GM19239 (cell line): ENCODE measurements at regions not wholly inside any gene's neighbourhood (a gene's known extent, or its start where the extent isn't known, plus 50 kb on each side); places are given as distances from the start of the nearest gene placed in this dataset.

Source experiments
- DNase-seq: peaks from one replicate; pipeline ENCODE4 v3.0.0; 2011; ENCODE audit warnings: low spot score; ENCODE audit not compliant: insufficient read length
- FAIRE-seq: peaks from 2 replicates; lab custom pipeline; 2011; peaks lifted over from hg19 to GRCh38; lab: Jason Lieb, UNC

DNA sequence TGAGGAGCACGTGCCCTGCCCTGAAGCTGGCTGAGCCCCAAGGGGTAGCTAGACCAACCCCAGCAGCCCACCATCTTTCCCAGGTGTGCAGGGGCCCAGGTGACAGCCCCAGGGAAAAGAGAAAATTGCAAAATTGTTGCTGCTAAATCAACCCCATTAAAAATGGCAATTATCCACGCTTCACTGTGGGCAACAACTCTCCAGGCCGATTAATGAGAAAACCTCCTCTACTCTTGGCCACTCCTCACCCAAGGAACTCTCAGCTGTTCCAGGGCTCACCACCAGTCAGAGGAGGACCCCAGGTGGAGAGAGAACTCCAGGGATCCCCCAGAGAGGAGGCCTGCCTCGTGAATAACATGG, 516.1 kb upstream of the MGMT start:
- FAIRE-seq (no peak), DNase-seq (no peak)

DNA sequence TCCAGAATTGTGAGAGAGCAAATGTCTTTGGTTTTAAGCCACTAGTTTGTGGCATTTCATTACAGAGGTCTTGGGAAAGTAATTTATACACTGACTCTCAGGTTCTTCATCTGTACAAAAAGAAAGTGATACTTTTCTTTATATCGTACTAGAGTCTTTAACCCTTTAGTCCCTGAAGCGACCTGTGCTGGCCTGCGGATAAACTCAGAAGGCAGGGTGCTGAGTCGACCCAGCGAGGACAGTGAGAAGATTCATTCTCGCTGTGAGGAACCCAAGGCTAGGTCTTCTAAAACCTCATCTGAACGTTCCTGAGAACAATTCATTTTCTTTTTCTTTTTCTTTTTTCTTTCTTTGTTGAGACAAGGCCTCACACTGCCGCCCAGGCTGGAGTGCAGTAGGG, 514.2 kb upstream of the MGMT start:
- FAIRE-seq = no peak

DNA sequence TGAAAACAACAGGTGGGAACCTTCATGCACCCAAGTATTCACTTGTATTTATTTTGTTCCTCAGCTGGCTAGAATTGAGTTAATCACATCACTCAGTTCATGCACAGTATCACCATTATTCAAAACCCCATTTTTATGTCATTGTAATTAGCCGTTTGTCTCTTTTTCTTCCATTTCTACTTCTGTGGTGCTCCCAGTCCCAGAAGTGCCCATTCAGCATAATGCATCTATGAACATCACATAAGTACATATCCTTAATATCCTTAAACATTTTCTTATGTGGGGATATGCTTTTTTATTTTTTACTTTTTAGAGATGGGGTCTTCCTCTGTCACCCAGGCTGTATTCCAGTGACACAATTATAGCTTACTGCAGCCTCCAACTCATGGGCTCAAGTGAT, 510.9 kb upstream of the MGMT start:
- no peak for FAIRE-seq
- no peak for DNase-seq

More for the DNA sequence above, 514.2 kb upstream of the MGMT start:
- DNase-seq = no peak

DNA sequence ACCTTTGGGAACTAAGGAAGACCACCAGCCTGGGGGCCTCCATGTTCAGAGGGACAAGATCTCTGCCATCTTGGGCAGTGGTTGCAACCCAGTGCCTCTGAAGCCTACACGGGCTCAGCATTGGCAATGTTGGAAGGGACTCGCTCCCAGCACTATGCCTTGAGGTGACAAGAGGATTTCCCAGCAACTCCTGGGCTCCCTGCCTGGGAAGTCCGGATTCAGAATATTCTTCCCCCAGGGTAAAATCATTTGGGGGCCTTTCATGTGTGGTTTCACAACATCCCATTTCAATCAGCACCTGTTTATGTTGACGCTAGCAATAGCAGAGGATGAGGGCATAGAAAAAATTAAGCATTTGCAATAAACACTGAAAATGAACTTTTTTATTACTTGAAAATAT, 509.8 kb upstream of the MGMT start:
- FAIRE-seq (no peak), DNase-seq (no peak)

- FAIRE-seq (no peak), DNase-seq (no peak)
Measured at GRCh38 chr10:128958834-128959690, 508.0 kb upstream of the MGMT start.

DNA sequence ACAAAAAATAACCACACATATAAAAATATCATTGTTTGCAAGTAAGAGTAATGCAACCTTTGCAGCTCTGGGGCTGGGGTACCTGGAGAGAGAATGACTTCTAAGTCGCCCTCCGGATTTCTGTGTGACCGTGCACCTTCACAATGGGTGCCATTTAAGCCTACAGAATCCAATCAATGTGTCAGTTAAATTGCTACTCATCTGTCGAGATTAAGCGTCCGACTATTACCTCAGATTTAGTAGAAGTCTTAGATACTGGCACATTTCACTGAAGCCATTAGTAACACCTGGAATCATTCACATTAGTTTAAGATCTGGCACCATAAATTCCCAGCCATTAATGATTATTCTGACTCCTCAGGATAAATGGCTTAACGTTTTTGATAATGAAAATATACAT, 507.3 kb upstream of the MGMT start:
- FAIRE-seq = no peak

GRCh38 chr10:128960517-128960916, 506.5 kb upstream of the MGMT start:
- DNase-seq = no peak
- no peak for FAIRE-seq

More for the DNA sequence above, 507.3 kb upstream of the MGMT start:
- DNase-seq = no peak

- no peak for DNase-seq
- no peak for FAIRE-seq
Measured at GRCh38 chr10:128962182-128962581, 504.9 kb upstream of the MGMT start.

GRCh38 chr10:128963211-128964099, 503.6 kb upstream of the MGMT start:
- no peak for FAIRE-seq
- DNase-seq = no peak

GRCh38 chr10:128964100-128964403, 503.0 kb upstream of the MGMT start:
- no peak for DNase-seq
- FAIRE-seq = no peak

DNA sequence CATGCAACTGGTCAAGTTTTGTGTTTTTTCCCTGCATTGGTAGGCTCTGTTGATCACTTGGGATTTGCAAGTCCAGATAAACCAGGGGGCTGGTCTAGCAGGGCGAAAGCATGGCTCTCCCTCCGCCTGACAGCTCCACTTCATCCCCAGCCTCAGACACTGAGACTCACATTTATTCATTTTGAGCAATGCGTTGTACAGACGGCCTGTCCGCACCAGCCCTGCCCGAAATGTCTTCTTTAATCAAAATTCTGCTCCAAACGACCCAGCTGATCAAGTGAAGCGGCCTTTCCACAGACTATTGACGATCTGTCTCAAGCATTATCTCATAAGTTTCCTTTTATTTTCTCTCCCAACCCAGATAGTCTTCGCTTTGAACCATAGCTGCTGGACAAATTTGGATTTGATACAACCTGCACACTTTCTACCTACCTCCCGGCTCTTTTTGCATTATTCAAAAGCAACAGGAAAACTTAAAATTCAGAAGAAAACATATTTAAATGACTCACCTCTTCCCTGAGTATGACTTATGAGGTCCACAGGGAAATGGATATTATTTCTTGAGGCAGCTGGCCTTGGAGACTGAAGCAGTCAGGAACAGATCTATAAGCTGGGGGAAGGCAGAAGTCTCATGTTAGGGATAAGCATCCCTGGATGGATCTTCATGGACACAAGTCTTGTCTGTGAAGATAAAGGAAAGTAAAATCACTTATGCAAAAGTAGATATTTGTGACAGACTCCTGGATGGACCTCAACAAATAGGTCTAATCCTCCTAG, 498.9 kb upstream of the MGMT start:
- DNase-seq = no peak
- FAIRE-seq = no peak

DNA sequence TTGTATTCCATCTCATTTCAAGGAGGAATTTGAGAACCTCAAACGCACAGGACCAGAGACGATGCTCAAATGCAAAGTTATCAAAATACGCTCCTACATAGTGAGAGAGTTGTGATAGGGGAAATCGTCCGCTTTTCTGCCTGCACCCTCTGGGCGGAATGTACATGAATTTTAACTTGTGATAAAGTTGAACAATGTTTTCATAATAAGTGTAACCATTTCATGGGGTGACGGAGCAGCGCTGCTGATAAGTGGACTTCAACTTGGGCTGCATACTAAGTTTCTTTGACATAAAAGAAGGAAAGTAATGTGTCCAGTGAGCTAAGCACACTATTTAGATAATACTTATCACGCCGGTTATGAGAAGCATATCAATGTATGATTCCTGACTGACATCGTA, 497.5 kb upstream of the MGMT start:
- DNase-seq (no peak), FAIRE-seq (no peak)

DNA sequence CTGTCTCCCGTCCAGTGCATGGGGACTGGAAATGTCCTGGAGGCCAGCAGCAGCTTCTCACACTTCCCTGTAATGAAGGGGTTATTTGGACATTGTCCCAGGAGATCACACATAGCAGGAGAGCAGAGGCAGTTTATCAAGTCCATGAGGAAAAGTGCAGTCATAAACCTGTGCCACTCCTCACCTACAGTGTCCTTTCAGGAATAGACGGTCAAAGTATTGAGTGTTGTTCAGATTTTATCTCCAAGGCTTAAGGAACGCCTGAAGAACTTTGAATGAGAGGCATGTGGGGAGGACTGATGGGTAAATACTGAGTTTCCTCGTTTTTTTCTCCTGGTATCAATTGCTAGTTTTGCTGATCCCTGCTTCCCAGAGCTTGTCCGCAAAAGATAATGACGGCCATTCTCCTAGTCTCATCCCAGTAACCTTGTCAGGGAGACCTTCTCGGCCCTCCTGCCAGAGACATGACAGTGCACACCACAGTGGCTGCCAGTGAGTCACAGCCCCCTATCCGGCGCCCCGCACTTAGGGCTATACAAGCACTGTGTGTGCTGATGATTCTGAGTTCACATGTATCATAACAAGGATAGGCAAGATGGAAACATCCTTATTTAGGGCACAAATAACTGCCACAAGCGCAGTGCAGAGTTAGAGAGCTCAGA, 495.5 kb upstream of the MGMT start:
- DNase-seq (no peak), FAIRE-seq (no peak)

GRCh38 chr10:128972036-128972405, 495.0 kb upstream of the MGMT start:
- FAIRE-seq = no peak
- DNase-seq = no peak

DNA sequence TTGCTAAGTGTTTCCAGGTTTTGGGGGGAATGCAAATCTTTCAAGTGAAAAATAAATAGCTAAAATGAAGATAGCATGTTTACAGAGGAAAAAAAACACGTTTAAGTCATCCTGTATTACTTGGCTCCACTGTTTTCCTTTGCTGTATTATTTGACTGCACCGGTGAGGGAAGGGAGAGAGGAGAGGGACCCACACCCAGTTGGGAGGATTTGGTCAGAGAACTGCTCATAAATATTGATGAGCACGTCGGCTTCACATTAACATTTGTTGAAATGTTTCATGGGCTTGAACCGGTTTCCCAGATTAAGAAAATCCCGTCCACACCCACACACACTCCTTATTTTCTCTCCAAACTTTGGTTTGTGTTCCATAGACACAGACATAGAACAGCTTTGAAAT, 493.8 kb upstream of the MGMT start:
- DNase-seq (no peak), FAIRE-seq (no peak)

GRCh38 chr10:128976856-128977255, 490.2 kb upstream of the MGMT start:
- DNase-seq (no peak), FAIRE-seq (no peak)

- DNase-seq = no peak
- FAIRE-seq = no peak
Measured at GRCh38 chr10:128978211-128978610, 488.8 kb upstream of the MGMT start.

DNA sequence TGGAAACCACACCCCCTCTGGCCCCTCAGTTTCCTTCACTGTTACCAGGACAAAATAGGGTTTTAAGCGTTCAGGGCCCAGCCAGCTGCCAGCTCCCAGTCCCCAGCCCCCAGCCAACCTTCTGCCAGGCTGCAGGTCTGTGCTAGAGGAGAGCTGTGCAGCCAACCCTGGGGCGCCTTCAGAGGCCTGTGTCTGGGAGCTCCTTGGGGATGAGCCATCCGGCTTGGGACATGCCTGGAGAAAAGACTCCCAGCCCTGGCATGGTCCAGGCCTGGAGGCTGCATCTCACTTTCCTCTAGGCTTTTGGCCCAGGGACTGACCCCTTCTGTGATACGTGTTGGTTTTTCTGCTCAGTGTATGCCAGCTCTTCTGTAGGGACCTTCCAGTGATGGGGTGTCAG, 487.6 kb upstream of the MGMT start:
- no peak for FAIRE-seq
- no peak for DNase-seq

- FAIRE-seq = no peak
- no peak for DNase-seq
Measured at GRCh38 chr10:128981251-128981650, 485.8 kb upstream of the MGMT start.

- FAIRE-seq (no peak), DNase-seq (no peak)
Measured at GRCh38 chr10:128981881-128982615, 485.0 kb upstream of the MGMT start.
